Activated naive CD4-positive, alpha-beta T cell (primary cell): ENCODE measurements at regions not wholly inside any gene's neighbourhood (a gene's known extent, or its start where the extent isn't known, plus 50 kb on each side); places are given as distances from the start of the nearest gene placed in this dataset.

ENCODE experiments used
- DNase-seq, 4 experiments: peaks; one replicate each; lab custom pipeline; 2025; lab: John Stamatoyannopoulos, UW

- DNase-seq, result no peak
These were observed 499.1 kb downstream of the DMAC1 start for GRCh38 chr9:7300484-7300883.

DNA sequence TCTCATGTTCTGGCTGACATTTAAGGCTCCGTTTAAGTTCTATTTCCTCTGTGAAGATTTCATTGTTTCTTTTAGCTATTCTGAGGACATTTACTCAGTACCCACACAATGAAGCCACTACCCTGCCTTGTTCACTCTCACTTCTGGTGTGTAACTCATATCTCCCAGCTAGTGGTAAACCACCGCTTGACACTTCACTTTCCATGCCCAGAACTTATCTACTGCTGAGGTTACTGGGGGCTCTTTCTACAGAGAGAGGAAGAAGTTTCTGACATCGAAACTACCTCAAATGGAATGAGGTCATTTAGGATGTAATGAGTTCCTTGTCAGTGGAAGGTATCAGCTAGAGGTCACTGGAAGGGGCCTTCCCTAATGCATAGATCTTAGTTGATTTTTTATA is 501.5 kb downstream of the DMAC1 start:
- no peak for DNase-seq

DNA sequence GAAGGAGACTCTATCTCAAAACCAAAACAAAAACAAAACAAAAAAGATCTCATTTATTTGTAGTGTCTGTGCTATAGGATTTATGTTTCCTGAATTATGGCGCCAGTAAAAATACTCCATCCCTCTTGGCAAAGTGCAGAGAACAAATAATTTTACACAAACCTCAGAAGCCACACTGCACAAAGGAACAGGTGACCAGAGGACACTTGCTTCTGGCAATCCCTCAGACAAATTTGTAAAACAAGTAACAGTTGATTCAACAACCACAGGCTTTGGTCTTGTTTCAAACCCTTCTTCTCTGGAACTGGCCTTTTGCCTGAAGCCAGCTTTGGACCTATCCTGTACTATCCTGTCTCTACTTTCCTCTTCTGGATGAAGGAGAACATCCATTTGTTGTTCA is 502.1 kb downstream of the DMAC1 start:
- no peak for DNase-seq

DNA sequence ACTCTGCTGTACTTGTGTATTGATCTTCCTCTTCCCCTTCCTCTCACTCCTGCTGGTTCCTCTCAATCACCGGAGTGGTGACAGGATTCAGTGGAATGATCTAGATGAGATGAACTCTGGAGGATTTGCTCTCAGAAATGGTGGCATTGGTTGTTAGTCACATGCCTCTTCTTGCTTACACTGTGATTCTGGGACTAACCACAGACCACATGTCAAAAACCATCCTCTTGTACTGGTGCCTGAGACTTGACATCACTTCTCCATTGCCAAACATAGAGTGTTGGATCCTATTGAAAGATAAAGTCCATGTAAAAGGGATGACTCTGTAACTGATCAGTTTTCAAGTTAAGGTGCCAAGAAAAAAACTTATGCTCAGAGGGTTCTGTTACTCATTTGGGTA is 506.5 kb downstream of the DMAC1 start:
- DNase-seq, result no peak

GRCh38 chr9:7289773-7290172 is 509.8 kb downstream of the DMAC1 start:
- no peak for DNase-seq

DNA sequence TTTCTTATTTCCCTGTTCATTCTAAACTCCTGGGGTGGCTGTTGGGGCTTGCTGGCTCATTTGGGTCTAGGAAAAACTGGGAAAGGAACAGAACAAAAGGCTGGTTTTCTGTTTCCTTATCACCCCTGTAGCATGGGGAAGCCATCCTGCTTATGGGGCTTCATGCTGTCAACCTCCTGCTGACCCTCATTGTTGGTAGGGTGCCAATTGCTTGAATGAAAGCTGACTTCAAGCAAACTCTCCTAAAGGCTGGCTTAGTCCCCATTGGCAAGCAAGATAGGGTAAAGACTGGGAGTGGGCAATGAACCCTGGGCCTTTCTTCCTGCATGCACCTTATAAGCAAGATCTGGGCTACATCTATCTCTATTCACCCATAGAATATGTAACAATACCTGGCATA is 511.6 kb downstream of the DMAC1 start:
- DNase-seq, result no peak

DNA sequence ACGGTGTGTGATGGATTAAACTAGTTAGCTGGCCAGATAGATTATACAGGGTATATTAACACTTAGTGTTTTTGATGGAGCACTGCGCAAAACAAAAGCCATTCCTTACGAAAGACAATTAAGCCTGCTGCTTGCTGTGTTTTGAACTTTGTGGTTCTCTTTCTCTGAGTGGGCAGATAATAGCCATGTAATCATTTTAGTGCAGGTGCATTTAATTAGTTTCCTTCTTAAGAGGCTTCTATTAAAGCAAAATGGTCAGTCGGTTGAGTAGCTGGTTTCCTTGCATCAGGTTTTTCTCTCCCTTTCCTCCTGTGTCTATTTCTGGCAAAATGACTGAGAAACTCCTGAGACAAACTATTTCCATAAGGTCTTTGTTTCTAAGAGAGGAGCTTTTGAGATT is 512.5 kb downstream of the DMAC1 start:
- no peak for DNase-seq

- no peak for DNase-seq
These were observed 513.5 kb downstream of the DMAC1 start for GRCh38 chr9:7286101-7286500.

GRCh38 chr9:7285199-7285598 is 514.4 kb downstream of the DMAC1 start:
- no peak for DNase-seq

- no peak for DNase-seq
These were observed 515.1 kb downstream of the DMAC1 start for GRCh38 chr9:7284517-7284916.

- DNase-seq, result no peak
These were observed 515.5 kb downstream of the DMAC1 start for GRCh38 chr9:7284117-7284516.

GRCh38 chr9:7273575-7273974 is 515.8 kb downstream of the KDM4C start:
- no peak for DNase-seq

GRCh38 chr9:7266911-7267595 is 509.3 kb downstream of the KDM4C start:
- no peak for DNase-seq

- DNase-seq, result no peak
These were observed 507.4 kb downstream of the KDM4C start for GRCh38 chr9:7265181-7265580.

DNA sequence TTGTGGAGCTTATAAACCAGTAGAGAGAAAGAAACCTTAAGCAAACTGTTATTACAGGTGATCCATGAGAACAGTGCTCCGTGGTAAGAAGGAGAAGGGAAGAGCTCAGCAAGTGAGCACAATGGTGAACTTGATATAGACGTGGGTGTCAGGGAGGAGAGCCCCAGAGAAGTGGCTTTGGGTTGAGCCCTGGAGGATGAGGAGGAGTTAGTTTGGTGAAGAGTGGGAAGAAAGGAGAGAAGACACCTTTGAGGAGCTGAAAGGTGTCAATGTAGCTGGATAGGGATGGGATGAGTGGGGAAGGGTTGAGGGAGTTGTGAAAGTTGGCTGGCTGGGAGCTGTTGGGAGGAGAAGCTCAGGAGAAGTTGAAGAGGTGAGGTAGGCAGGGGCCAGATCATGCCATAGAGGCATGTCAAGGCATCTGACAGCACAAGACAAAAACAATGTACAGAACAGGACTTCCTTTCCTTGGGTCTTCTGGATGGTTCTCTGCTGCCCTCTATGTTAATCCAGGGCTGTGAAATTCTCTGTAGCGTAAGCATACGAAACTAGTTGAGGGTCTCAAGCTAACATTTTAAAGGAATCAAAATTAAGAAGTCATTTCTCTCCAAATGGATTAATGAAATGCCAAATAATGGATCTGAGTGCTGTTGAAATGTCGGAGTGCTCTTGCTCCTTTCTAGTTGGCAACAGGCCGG is 501.9 kb downstream of the KDM4C start:
- no peak for DNase-seq

GRCh38 chr9:7258688-7259396 is 501.1 kb downstream of the KDM4C start:
- no peak for DNase-seq

DNA sequence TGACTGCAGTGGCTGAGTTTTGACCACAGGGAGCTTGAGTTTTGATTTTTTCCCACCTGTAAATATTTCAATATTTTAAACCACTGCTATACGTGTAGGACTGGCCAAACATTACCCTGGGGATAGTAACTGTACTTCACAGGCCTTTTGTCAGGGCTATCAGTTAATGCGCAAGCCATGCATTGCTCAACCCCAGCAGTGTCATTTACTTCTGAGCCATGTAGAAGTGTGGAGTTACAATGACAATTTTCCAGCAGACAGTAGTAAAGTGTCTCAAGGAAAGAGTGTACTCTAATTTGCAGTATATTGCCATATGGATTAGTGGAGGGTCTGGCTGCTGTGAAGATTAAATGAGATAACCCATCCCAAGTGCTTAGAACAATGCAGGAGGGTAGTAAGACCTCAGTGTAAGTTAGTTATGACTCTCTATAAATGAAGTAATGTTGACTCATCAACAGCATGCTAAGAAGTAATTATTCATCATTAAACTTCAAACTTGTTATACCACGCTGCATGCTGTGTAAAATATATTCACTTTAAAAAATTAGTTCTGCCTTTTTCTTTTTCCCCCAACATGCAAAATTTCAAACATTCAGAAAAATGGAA is 489.2 kb downstream of the KDM4C start:
- DNase-seq, result no peak

DNA sequence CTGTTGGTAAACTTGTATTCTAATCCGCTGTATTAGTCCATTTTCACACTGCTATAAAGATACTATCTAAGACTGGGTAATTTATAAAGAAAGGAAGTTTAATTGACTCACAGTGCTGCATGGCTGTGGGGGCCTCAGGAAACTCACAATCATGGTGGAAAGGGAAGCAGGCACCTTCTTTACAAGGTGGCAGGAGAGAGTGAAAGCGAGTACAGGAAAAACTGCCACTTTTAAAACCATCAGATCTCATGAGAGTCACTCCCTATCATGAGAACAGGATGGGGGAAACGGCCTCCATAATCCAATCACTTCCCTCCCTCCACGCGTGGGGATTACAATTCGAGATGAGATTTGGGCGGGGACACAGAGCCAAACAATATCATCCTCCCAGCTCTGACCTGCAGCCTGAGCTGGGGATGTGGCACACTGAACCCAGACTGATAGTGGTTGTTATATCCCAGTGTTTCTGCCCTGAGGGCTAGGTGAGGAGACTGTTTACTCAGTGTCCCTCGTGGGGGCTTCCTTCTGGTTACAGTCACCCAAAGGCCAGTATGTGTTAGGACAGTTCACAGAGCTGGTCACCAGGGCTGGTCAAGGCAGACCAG is 488.3 kb downstream of the KDM4C start:
- DNase-seq, result no peak

GRCh38 chr9:7243838-7244237 is 486.1 kb downstream of the KDM4C start:
- DNase-seq, result no peak

DNA sequence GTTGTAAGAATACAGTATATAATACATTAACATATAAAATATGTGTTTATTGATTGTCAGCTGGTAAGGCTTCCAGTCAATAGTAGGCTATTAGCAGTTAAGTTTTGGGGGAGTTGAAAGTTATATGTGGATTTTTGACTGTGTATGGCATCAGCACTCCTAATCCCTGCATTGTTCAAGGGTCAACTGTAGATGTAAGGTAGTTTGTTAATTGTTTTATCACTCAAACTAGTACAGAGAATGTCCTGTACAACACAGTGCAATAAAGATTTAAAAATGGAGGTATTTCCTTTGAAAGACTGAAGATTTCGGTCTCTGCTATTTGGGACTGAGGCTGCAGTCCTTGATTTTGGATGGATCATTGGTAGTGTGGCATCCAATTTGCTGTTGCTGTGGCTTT is 484.4 kb downstream of the KDM4C start:
- DNase-seq, result no peak

GRCh38 chr9:7241694-7242093 is 483.9 kb downstream of the KDM4C start:
- no peak for DNase-seq

DNA sequence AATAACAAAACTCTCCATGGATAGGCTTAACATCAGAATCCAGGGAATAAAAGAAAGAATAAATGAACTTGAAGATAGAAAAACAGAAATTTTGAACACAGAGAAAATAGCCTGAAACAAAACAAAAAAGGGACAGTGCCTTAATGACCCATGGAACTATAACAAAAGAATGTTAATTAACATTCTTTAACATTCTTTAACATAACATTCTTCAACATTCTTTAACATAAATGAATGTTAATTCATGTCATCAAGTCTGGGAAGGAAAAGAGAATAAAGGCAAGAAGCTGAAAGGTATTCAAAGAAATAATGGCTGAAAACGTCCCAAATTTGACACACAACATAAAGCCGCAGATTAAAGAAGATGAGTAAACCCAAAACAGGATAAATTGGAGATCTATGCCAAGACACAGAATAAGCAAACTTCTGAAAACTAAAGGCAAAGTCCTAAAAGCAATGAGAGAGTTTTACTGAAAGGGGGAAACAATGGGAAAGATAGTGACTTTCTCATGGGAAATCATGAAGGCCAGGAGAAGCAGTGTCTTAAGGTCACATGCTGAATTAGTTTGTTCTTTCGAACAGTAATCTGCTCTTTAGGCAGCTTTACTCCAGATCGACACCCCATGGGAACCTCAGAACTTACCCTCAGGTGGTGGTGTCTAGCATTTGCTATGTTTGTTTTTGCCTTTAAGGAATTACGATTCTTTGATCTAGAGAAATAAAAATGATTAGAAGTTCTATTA is 483.0 kb downstream of the KDM4C start:
- DNase-seq, result no peak
